ENCODE measurements at regions not wholly inside any gene's neighbourhood (a gene's known extent, or its start where the extent isn't known, plus 50 kb on each side); places are given as distances from the start of the nearest gene placed in this dataset.

DNA sequence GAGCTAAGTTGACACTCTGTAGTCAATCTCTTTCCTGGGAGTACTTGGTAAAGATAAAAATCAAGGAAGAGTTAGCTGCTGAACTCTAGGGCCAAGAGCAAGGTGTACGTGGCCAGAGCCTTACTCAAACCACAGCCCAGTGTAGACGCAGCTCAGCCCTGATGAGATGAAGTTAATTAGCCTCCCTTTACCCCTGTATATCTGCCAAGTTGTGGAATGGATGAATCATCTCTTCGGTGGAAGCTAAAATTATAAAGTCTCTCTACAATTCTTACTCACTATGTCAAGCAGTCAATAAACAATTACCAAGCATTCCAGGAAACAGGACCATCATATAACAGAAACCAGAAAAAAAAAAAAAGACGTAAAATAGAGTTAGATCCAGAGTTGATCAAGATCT lies 146.9 kb upstream of the UFM1 start:
- no peaks in the 10 kb centered on the region for H3K36me3 Mint-ChIP-seq (ENCODE audit: low read depth)
- Histone ChIP-seq H3K4me2 (no peak overlapping the region), H3K9me2 (ENCODE audit: insufficient read depth) (no peaks in the 10 kb centered on the region), H2AFZ (peak overlapping the region; percentile 3; the same call in 1 of the 2 replicates), H3K27ac (ENCODE audit: low read depth) (no peak overlapping the region), H3K79me2 (replicated peaks; ENCODE audit: insufficient read depth) (no peaks in the 10 kb centered on the region), H4K20me1 (replicated peaks; ENCODE audit: insufficient read depth) (no peaks in the 10 kb centered on the region), H3K27me3 (ENCODE audit: insufficient read depth) (no peaks in the 10 kb centered on the region), H3K36me3 (ENCODE audit: insufficient read depth) (no peaks in the 10 kb centered on the region), H3K4me1 (ENCODE audit: insufficient read depth) (no peaks in the 10 kb centered on the region), H3F3A (replicated peaks; ENCODE audit: low read depth) (no peaks in the 10 kb centered on the region), H3K4me3 (no peak overlapping the region)
- no peak overlapping the region for H3K4me3 Mint-ChIP-seq
- TF ChIP-seq REST (IDR thresholded peaks at IDR 0.05; ENCODE audit: unreplicated experiment) (no peak), EZH2 (IDR thresholded peaks at IDR 0.05; ENCODE audit: low read depth, unreplicated experiment) (no peak), ZNF462 (CRISPR knock-in tag; IDR thresholded peaks at IDR 0.05) (no peak), STAT1 (IDR thresholded peaks at IDR 0.05; ENCODE audit: unreplicated experiment) (no peak), ZNF114 (CRISPR knock-in tag; IDR thresholded peaks at IDR 0.05) (no peak), POLR2AphosphoS5 (IDR thresholded peaks at IDR 0.05; ENCODE audit: low read depth) (no peak)
- TF ChIP-seq, protein P1, sequence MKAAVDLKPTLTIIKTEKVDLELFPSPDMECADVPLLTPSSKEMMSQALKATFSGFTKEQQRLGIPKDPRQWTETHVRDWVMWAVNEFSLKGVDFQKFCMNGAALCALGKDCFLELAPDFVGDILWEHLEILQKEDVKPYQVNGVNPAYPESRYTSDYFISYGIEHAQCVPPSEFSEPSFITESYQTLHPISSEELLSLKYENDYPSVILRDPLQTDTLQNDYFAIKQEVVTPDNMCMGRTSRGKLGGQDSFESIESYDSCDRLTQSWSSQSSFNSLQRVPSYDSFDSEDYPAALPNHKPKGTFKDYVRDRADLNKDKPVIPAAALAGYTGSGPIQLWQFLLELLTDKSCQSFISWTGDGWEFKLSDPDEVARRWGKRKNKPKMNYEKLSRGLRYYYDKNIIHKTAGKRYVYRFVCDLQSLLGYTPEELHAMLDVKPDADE (IDR thresholded peaks at IDR 0.05) = no peak
- H3K27me3 Mint-ChIP-seq (ENCODE audit: insufficient read depth, low read depth, poor library complexity) = no peaks in the 10 kb centered on the region
- ATAC-seq (no peak), DNase-seq (ENCODE audit: low spot score) (no peak)
- no peak overlapping the region for H3K27ac Mint-ChIP-seq
- no peaks in the 10 kb centered on the region for H3K4me1 Mint-ChIP-seq
- no peaks in the 10 kb centered on the region for H3K9me3 Mint-ChIP-seq
